HPDE6-E6E7 (cell line): ENCODE measurements at regions not wholly inside any gene's neighbourhood (a gene's known extent, or its start where the extent isn't known, plus 50 kb on each side); places are given as distances from the start of the nearest gene placed in this dataset.

ENCODE experiments used
- DNase-seq: peaks from one replicate; pipeline ENCODE4 v3.0.0; 2011; ENCODE audit warnings: missing footprints; ENCODE audit errors: extremely low spot score

GRCh38 chr13:39858794-39859193 lies 203.3 kb downstream of the COG6 start:
- DNase-seq: no peak

DNA sequence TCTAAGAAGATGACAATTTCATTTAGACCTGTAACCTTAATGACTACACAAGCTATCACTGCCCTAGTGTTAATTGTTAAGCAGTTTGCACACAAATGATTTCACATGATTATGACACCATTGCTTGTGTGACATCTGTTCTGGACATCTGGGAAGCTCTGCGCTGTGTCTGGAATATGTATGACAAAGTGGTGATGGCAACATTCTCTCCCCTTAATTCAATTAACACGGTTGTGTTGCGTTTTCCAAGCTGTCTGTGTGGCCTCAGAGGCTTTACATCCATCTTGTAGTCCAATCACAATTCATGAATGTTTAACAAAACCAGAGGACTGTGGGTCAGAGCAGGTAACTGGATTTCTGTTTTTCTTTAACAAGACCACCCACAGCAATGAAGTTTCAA lies 204.4 kb downstream of the COG6 start:
- DNase-seq: no peak

DNA sequence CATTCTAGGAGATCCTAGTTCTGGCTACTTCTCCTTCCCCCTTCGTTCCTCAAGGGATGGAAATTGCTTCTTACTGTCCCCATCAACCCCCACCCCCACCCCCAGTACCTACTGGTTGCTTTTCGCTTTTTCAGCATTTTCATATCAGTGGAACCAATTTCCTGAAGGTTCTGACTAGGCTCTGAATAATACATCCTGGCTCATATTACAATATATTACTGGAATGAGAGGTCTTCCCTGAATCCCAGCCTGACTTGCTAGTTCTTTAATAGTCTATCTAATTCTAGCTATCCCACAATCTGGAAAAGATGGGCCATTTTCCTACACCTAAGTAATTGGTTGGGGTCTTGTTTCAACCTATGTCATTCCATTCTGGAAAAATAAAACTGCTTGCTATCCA lies 207.4 kb downstream of the COG6 start:
- DNase-seq: no peak

DNA sequence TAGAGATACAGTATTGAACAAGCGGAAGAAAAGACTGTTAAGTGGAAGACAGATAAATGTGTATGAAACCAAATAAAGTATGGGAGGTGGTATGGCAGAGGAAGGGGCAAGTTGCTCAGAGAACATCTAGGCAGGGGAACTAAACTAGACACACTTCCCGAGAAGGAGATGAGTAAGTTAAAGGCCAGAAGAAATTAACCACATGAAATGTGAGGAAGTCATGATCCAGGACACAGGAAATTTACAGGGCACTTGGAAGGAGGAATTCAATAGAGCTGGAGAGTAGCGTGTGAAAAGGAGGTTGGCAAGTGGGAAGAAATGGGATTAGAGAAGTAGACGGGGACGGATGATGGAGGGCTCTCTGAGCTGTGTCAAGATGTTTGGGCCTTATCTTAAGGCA lies 208.8 kb downstream of the COG6 start:
- no peak for DNase-seq

GRCh38 chr13:39866722-39867121 lies 211.3 kb downstream of the COG6 start:
- DNase-seq: no peak

DNA sequence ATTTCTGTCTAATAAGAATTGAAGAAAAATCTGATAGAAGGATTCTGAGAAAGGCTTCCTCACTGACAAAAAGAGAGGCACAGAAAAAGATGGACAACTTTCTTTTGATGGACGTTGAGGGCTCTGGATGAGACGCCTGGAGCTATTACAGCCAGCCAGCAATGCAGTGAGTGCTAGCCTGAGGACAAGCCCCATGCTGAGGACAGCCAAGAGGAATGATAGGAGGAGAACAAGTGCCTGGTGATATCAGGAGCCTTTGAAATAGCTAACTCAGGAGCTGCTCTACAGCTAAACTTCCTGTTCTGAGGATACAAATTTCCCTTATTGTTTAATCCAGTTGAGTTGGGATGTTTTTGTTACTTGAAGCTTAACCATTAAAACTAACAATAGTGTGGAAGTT lies 212.3 kb downstream of the COG6 start:
- no peak for DNase-seq

GRCh38 chr13:39870197-39870747 lies 214.8 kb downstream of the COG6 start:
- no peak for DNase-seq

GRCh38 chr13:39874331-39875053 lies 219.0 kb downstream of the COG6 start:
- no peak for DNase-seq

DNA sequence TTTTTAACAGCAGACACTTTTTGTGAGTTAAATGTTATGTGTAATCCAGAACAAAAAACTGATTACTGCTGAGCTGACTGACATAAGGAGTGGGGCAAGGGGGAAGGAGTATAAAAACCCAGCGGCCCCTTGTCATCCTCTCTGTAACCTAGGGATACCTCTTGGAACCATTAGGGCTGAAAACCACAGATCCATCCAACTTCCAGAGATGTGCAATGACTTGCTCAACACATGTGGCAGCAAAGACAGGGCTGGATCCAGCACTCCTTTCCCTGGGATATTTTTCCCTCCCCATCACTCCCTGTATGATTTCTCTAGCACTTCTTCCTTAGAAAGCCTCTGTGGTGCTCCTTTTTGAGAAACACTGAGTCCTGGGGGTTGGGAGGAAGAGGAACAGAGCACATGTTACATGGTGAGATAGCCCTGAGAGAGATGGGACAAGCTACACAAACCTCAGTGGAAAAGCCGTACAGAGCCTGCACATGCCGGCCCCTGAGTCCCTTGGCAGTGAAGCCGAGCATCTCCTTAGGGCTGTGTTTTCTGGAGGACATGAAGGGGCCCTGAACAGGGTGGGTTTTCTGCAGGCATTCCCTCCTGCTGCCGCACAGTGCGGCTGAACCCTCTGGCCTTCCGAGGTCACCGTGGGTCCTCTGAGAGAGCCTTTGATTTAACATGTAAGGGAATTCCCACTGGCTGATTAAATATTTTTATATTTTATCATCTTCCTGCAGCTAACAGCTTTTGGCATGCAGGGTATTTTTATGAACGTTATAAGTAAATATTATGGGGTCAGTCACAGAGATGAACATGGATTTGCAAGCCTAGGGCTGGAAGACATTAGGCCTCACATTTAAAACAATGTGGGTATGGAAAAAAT lies 219.9 kb downstream of the COG6 start:
- no peak for DNase-seq

DNA sequence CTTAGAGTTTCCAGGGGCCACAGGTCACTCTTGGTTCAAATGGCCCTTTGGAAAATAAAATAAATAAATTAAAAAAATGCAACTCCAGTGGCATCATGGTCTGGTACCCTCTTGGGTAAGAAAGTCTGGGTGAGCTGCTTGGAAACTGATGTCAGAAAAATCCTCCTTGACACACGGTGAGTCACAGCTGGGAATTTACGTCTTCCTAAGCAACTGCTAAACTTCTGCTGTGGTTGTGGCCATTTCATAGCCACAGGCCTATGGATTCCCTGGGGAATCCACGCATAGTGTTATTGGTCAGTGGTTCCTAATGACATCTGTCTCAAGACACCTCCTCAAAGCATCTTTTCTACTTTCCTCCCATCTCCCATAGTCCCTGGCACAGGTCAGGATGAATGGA lies 220.8 kb downstream of the COG6 start:
- peak; percentile 0 for DNase-seq

DNA sequence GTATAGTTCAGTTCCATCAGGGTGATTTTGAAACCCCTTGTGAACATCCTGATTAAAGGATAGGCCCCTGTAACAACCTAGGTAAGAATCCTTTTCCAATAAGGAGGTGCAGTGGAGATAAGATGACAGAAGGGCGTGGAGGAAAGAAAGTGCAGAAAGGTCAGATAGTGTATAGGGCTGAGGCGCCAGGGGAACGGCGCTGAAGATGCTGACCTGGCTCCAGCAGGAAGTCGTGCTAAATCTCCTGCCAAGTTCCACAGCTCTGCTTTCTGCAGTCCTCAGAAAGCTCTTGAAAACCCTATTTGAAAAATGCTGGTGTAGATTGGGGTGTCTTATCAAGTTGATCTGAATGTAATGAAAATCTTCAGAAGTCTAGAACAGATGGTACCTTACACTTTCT lies 221.7 kb downstream of the COG6 start:
- no peak for DNase-seq

GRCh38 chr13:39879286-39880035 lies 224.0 kb downstream of the COG6 start:
- no peak for DNase-seq

GRCh38 chr13:39881383-39881782 lies 225.9 kb downstream of the COG6 start:
- no peak for DNase-seq

DNA sequence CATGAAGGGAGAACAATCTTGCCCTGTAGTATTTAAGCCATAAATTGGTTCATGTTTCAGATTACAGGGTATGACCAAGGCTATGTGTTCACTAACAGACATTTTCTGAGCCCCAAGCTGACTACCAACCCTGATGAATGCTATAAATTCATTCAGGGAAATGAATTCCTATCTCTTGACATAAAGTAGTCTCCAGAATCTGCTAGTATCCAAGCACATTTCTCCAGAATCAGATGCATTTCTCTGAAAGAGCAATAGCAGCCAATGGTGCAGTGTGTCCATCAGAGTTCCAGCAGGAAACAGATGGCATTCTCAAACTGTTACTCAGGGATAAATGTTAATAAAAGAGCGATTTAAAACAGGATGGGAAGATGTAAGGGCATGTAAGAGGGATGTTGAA lies 226.4 kb downstream of the COG6 start:
- DNase-seq: no peak

DNA sequence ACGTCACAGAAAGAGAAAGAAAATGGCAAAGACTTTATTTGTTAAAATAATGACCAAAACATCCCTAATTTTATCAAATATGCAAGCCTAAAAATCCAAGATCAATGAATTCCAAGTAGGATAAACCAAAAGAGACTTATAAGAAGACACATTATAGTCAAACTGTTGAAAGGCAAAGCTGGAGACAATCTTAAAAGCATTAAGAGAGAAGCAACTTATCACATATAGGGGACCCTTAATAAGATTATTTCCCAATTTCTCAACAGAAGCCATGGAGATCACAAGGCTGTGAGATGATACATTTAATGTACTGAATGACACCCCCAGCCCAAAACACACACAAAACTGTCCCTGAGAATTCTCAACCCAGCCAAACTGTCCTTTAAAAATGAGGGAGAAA lies 228.7 kb downstream of the COG6 start:
- DNase-seq: no peak

- no peak for DNase-seq
Observed at GRCh38 chr13:39886336-39886735, 230.9 kb downstream of the COG6 start.

GRCh38 chr13:39887387-39887786 lies 231.9 kb downstream of the COG6 start:
- DNase-seq: no peak

DNA sequence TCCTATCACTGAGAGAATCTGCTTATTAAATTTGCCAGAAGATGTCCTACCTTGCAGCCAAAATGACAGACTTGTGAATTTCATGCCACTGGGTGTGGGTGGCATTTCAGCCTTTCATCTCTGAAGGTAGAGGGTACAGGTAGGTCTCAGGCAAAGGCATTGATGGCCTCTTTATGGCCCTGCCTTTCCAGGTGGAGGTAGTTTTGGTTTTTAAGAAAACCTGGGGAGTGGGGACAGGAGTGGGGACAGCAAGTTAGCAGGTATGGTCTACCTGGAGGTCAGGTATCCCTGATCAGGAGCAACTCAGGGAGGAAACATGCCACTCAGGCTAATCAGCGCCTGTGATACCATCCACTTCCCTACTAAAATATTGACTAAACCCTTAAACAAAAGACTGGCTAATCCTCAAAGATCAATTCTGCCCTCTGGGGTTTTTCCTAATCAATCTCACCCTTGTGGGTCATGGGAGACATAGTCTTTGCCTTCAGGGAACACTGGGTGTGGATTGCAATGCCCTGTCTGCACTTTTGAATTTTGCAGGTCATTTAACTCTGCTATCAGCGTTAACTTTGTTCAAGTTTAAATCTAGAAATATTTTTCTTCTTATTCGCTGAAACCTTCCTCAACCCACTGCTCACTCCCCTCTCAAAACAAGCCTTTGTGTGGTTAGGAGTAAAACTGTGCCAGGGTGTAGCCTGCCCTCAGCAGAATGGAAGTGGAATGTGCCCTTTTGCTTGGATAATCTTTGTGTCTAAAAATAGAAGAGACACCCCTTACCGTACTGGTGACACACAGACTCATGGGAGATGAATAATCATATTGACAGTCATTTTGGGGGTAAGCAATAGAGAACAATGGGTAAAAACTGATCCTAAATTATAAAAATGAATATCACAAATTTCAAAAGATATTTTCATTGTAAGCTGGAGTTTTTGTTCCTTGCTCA lies 233.7 kb downstream of the COG6 start:
- DNase-seq: no peak

GRCh38 chr13:39890537-39890936 lies 235.1 kb downstream of the COG6 start:
- DNase-seq: no peak

- no peak for DNase-seq
Observed at GRCh38 chr13:39892721-39893685, 237.5 kb downstream of the COG6 start.
